ENCODE measurements at regions not wholly inside any gene's neighbourhood (a gene's known extent, or its start where the extent isn't known, plus 50 kb on each side); places are given as distances from the start of the nearest gene placed in this dataset.

- TF ChIP-seq POLR2AphosphoS5 (IDR thresholded peaks at IDR 0.05) (no peak), POLR2A (IDR thresholded peaks at IDR 0.05; ENCODE audit: low read depth) (no peak), CTCF (IDR thresholded peaks at IDR 0.05) (no peak), EP300 (IDR thresholded peaks at IDR 0.05) (no peak)
Observed at GRCh38 chr9:81259896-81260295, 429.5 kb downstream of the TLE1 start.
